ENCODE measurements at regions not wholly inside any gene's neighbourhood (a gene's known extent, or its start where the extent isn't known, plus 50 kb on each side); places are given as distances from the start of the nearest gene placed in this dataset.

GRCh38 chr7:87671-88070, 104.7 kb upstream of the FAM20C start:
- H3K4me1 ChIP-seq (ENCODE audit: control insufficient read depth in 2 of 2, insufficient read depth in 1 of 2, low read depth in 1 of 2, low read length in 2 of 2): peaks cover 2 to 35% of the 10 kb centered on the region in 2 donors
- H2BK5ac ChIP-seq (ENCODE audit: low read length): peak overlapping the region; percentile 30
- H3K9me3 ChIP-seq (replicated peaks in 1 of 2; ENCODE audit: control insufficient read depth in 2 of 2, insufficient read depth in 1 of 2, low read depth in 1 of 2, low read length in 2 of 2): peaks cover 0 to 3% of the 10 kb centered on the region in 2 donors
- no peak for DNase-seq (ENCODE audit: low spot score)
- H2BK12ac ChIP-seq (ENCODE audit: low read length): peak overlapping the region; percentile 92
- H3K79me1 ChIP-seq (ENCODE audit: low read depth, low read length): no peaks in the 10 kb centered on the region
- peak overlapping the region; percentile 81 for H2BK15ac ChIP-seq (ENCODE audit: low read length)
- peak overlapping the region; percentile 88 for H2BK120ac ChIP-seq (ENCODE audit: low read depth, low read length)
- H3K14ac ChIP-seq (ENCODE audit: low read length): peak overlapping the region; percentile 32
- H3K36me3 ChIP-seq (replicated peaks in 1 of 2; ENCODE audit: control insufficient read depth in 2 of 2, insufficient read depth in 2 of 2, low read length in 2 of 2): no peaks in the 10 kb centered on the region
- no peak overlapping the region for H3K4me3 ChIP-seq (ENCODE audit: low read length in 2 of 2)
- peaks cover 0 to 41% (median 3%) of the 10 kb centered on the region in 3 experiments for H3K27me3 ChIP-seq (ENCODE audit: control insufficient read depth in 3 of 3, insufficient read depth in 3 of 3, low read depth in 1 of 3, low read length in 3 of 3)
- H3K4me2 ChIP-seq (ENCODE audit: insufficient read depth, low read length, poor library complexity, severe bottlenecking): no peak overlapping the region
- peak overlapping the region; percentile 85 for H3K18ac ChIP-seq (ENCODE audit: low read length)
- H4K8ac ChIP-seq (ENCODE audit: low read depth, low read length): no peak overlapping the region
- no peak overlapping the region for H2AFZ ChIP-seq (ENCODE audit: low read length)
- peak overlapping the region; percentile 87 for H4K91ac ChIP-seq (ENCODE audit: low read depth, low read length, poor library complexity)
- H3K4ac ChIP-seq (ENCODE audit: low read length): peak overlapping the region; percentile 54
- WGBS, 2 donors (ENCODE audit: extremely low coverage in 2 of 2, insufficient read length in 2 of 2, insufficient replicate concordance in 1 of 2): no CpG with 5 or more reads among the region's 8 CpGs
- peak overlapping the region; percentile 81 for H3K23ac ChIP-seq (ENCODE audit: low read depth, low read length, poor library complexity)
- no peak overlapping the region for H3K27ac ChIP-seq (replicated peaks; ENCODE audit: low read length)
- no peak overlapping the region for H3K9ac ChIP-seq (ENCODE audit: low read depth, low read length, poor library complexity)
- H2AK5ac ChIP-seq (ENCODE audit: low read depth, low read length): peak overlapping the region; percentile 93

- Histone ChIP-seq H3K18ac (ENCODE audit: low read length) (peak overlapping the region; percentile 85), H4K8ac (ENCODE audit: low read depth, low read length) (no peak overlapping the region), H3K4me3 (ENCODE audit: low read length in 2 of 2) (no peak overlapping the region), H3K27me3 (ENCODE audit: control insufficient read depth in 3 of 3, insufficient read depth in 3 of 3, low read depth in 1 of 3, low read length in 3 of 3) (peaks cover 0 to 44% (median 4%) of the 10 kb centered on the region in 3 experiments), H2AFZ (ENCODE audit: low read length) (no peak overlapping the region), H3K4ac (ENCODE audit: low read length) (no peak overlapping the region), H3K9me3 (replicated peaks in 1 of 2; ENCODE audit: control insufficient read depth in 2 of 2, insufficient read depth in 1 of 2, low read depth in 1 of 2, low read length in 2 of 2) (peaks cover 0 to 7% of the 10 kb centered on the region in 2 donors), H3K9ac (ENCODE audit: low read depth, low read length, poor library complexity) (no peak overlapping the region), H3K36me3 (replicated peaks in 1 of 2; ENCODE audit: control insufficient read depth in 2 of 2, insufficient read depth in 2 of 2, low read length in 2 of 2) (no peaks in the 10 kb centered on the region), H4K91ac (ENCODE audit: low read depth, low read length, poor library complexity) (no peak overlapping the region), H2BK15ac (ENCODE audit: low read length) (peak overlapping the region; percentile 81), H2BK5ac (ENCODE audit: low read length) (peak overlapping the region; percentile 30), H3K23ac (ENCODE audit: low read depth, low read length, poor library complexity) (peak overlapping the region; percentile 81), H3K27ac (replicated peaks; ENCODE audit: low read length) (no peak overlapping the region), H2BK120ac (ENCODE audit: low read depth, low read length) (peak overlapping the region; percentile 88), H3K79me1 (ENCODE audit: low read depth, low read length) (no peaks in the 10 kb centered on the region), H3K4me1 (ENCODE audit: control insufficient read depth in 2 of 2, insufficient read depth in 1 of 2, low read depth in 1 of 2, low read length in 2 of 2) (peaks cover 0 to 38% of the 10 kb centered on the region in 2 donors), H3K4me2 (ENCODE audit: insufficient read depth, low read length, poor library complexity, severe bottlenecking) (no peak overlapping the region), H3K14ac (ENCODE audit: low read length) (peak overlapping the region; percentile 43), H2AK5ac (ENCODE audit: low read depth, low read length) (peak overlapping the region; percentile 93), H2BK12ac (ENCODE audit: low read length) (peak overlapping the region; percentile 92)
- WGBS, 2 donors (ENCODE audit: extremely low coverage in 2 of 2, insufficient read length in 2 of 2, insufficient replicate concordance in 1 of 2): no CpG with 5 or more reads among the region's 27 CpGs
- DNase-seq (ENCODE audit: low spot score): no peak
Observed at GRCh38 chr7:88095-88926, 104.1 kb upstream of the FAM20C start.

- Histone ChIP-seq H3K9ac (ENCODE audit: low read depth, low read length, poor library complexity) (no peak overlapping the region), H2BK15ac (ENCODE audit: low read length) (peak overlapping the region; percentile 5)
- no peak for DNase-seq (ENCODE audit: low spot score)
Observed at GRCh38 chr7:88927-89231, 103.5 kb upstream of the FAM20C start.

GRCh38 chr7:89232-90019, 102.9 kb upstream of the FAM20C start:
- Histone ChIP-seq H2AK5ac (ENCODE audit: low read depth, low read length) (peak overlapping the region; percentile 81), H2BK120ac (ENCODE audit: low read depth, low read length) (peak overlapping the region; percentile 68), H3K9ac (ENCODE audit: low read depth, low read length, poor library complexity) (peak overlapping the region; percentile 60), H3K27ac (replicated peaks; ENCODE audit: low read length) (no peak overlapping the region), H3K14ac (ENCODE audit: low read length) (peak overlapping the region; percentile 33), H3K4me1 (ENCODE audit: control insufficient read depth in 2 of 2, insufficient read depth in 1 of 2, low read depth in 1 of 2, low read length in 2 of 2) (peaks cover 0 to 38% of the 10 kb centered on the region in 2 donors), H3K9me3 (replicated peaks in 1 of 2; ENCODE audit: control insufficient read depth in 2 of 2, insufficient read depth in 1 of 2, low read depth in 1 of 2, low read length in 2 of 2) (peaks cover 0 to 12% of the 10 kb centered on the region in 2 donors), H2BK5ac (ENCODE audit: low read length) (peak overlapping the region; percentile 60), H3K18ac (ENCODE audit: low read length) (peak overlapping the region; percentile 93), H3K79me1 (ENCODE audit: low read depth, low read length) (no peaks in the 10 kb centered on the region), H3K4me2 (ENCODE audit: insufficient read depth, low read length, poor library complexity, severe bottlenecking) (no peak overlapping the region), H3K27me3 (ENCODE audit: control insufficient read depth in 3 of 3, insufficient read depth in 3 of 3, low read depth in 1 of 3, low read length in 3 of 3) (peaks cover 0 to 37% (median 6%) of the 10 kb centered on the region in 3 experiments), H2AFZ (ENCODE audit: low read length) (peak overlapping the region; percentile 63), H2BK15ac (ENCODE audit: low read length) (peak overlapping the region; percentile 5), H3K4me3 (ENCODE audit: low read length in 2 of 2) (no peak overlapping the region), H3K36me3 (replicated peaks in 1 of 2; ENCODE audit: control insufficient read depth in 2 of 2, insufficient read depth in 2 of 2, low read length in 2 of 2) (no peaks in the 10 kb centered on the region), H2BK12ac (ENCODE audit: low read length) (peak overlapping the region; percentile 91), H4K8ac (ENCODE audit: low read depth, low read length) (no peak overlapping the region), H3K4ac (ENCODE audit: low read length) (no peak overlapping the region), H3K23ac (ENCODE audit: low read depth, low read length, poor library complexity) (peak overlapping the region; percentile 1), H4K91ac (ENCODE audit: low read depth, low read length, poor library complexity) (no peak overlapping the region)
- no peak for DNase-seq (ENCODE audit: low spot score)
- WGBS, 2 donors (ENCODE audit: extremely low coverage in 2 of 2, insufficient read length in 2 of 2, insufficient replicate concordance in 1 of 2): no CpG with 5 or more reads among the region's 9 CpGs

More at GRCh38 chr7:88927-89231, 103.5 kb upstream of the FAM20C start:
- peaks cover 0 to 42% (median 6%) of the 10 kb centered on the region in 3 experiments for H3K27me3 ChIP-seq (ENCODE audit: control insufficient read depth in 3 of 3, insufficient read depth in 3 of 3, low read depth in 1 of 3, low read length in 3 of 3)
- H4K91ac ChIP-seq (ENCODE audit: low read depth, low read length, poor library complexity): no peak overlapping the region
- no peak overlapping the region for H3K14ac ChIP-seq (ENCODE audit: low read length)
- H3K79me1 ChIP-seq (ENCODE audit: low read depth, low read length): no peaks in the 10 kb centered on the region
- H3K27ac ChIP-seq (replicated peaks; ENCODE audit: low read length): no peak overlapping the region
- no peak overlapping the region for H2AFZ ChIP-seq (ENCODE audit: low read length)
- no peak overlapping the region for H2BK5ac ChIP-seq (ENCODE audit: low read length)
- no peak overlapping the region for H4K8ac ChIP-seq (ENCODE audit: low read depth, low read length)
- no peak overlapping the region for H2AK5ac ChIP-seq (ENCODE audit: low read depth, low read length)
- H3K4me3 ChIP-seq (ENCODE audit: low read length in 2 of 2): no peak overlapping the region
- WGBS, 2 donors (ENCODE audit: extremely low coverage in 2 of 2, insufficient read length in 2 of 2, insufficient replicate concordance in 1 of 2): no CpG with 5 or more reads among the region's 6 CpGs
- H2BK120ac ChIP-seq (ENCODE audit: low read depth, low read length): no peak overlapping the region
- peaks cover 0 to 12% of the 10 kb centered on the region in 2 donors for H3K9me3 ChIP-seq (replicated peaks in 1 of 2; ENCODE audit: control insufficient read depth in 2 of 2, insufficient read depth in 1 of 2, low read depth in 1 of 2, low read length in 2 of 2)
- H3K23ac ChIP-seq (ENCODE audit: low read depth, low read length, poor library complexity): peak overlapping the region; percentile 1
- H3K18ac ChIP-seq (ENCODE audit: low read length): no peak overlapping the region
- H3K4me1 ChIP-seq (ENCODE audit: control insufficient read depth in 2 of 2, insufficient read depth in 1 of 2, low read depth in 1 of 2, low read length in 2 of 2): peaks cover 0 to 38% of the 10 kb centered on the region in 2 donors
- peak overlapping the region; percentile 7 for H3K4ac ChIP-seq (ENCODE audit: low read length)
- H3K36me3 ChIP-seq (replicated peaks in 1 of 2; ENCODE audit: control insufficient read depth in 2 of 2, insufficient read depth in 2 of 2, low read length in 2 of 2): no peaks in the 10 kb centered on the region
- no peak overlapping the region for H3K4me2 ChIP-seq (ENCODE audit: insufficient read depth, low read length, poor library complexity, severe bottlenecking)
- peak overlapping the region; percentile 8 for H2BK12ac ChIP-seq (ENCODE audit: low read length)

All from neuronal stem cell (in vitro differentiated cells).